HUES64 (cell line): ENCODE measurements at regions not wholly inside any gene's neighbourhood (a gene's known extent, or its start where the extent isn't known, plus 50 kb on each side); places are given as distances from the start of the nearest gene placed in this dataset.

Experiments
- H3K27ac ChIP-seq: 2 replicates; pipeline ENCODE4 v1.7.0; 2013; ENCODE audit warnings: low read depth, low read length, inconsistent platforms
- H3K27me3 ChIP-seq: 2 replicates; pipeline ENCODE4 v1.6.1; 2013; ENCODE audit warnings: mild to moderate bottlenecking, low read length; ENCODE audit not compliant: insufficient read depth
- H3K36me3 ChIP-seq: 2 replicates; pipeline ENCODE4 v1.6.1; 2013; ENCODE audit warnings: mild to moderate bottlenecking, low read length; ENCODE audit not compliant: insufficient read depth
- H3K4me1 ChIP-seq: 2 replicates; pipeline ENCODE4 v1.6.1; 2013; ENCODE audit warnings: mild to moderate bottlenecking, low read length, moderate library complexity; ENCODE audit not compliant: insufficient read depth
- H3K4me3 ChIP-seq: 2 replicates; pipeline ENCODE4 v1.5.1; 2013; ENCODE audit warnings: mild to moderate bottlenecking, low read length, moderate library complexity
- H3K9ac ChIP-seq: 2 replicates; pipeline ENCODE4 v1.6.1; 2013; ENCODE audit warnings: mild to moderate bottlenecking, low read depth, low read length
- H3K9me3 ChIP-seq: 2 replicates; pipeline ENCODE4 v1.6.1; 2013; ENCODE audit warnings: low read depth, low read length; ENCODE audit not compliant: insufficient read depth
- WGBS: fragments of 150-250, 120-280 bp; methylation state at CpG from one replicate; pipeline ENCODE4 v1.1.7; 2013; ENCODE audit warnings: missing lambda C conversion rate; 5-methylcytosine and 5-hydroxymethylcytosine counted together

- Histone ChIP-seq H3K27ac (no peak overlapping the region), H3K4me1 (no peaks in the 10 kb centered on the region), H3K9me3 (no peaks in the 10 kb centered on the region), H3K9ac (no peak overlapping the region), H3K4me3 (no peak overlapping the region), H3K36me3 (no peaks in the 10 kb centered on the region), H3K27me3 (no peaks in the 10 kb centered on the region)
- 64% methylated on average over 1 of the region's 1 CpG for whole genome bisulfite sequencing
Observed at GRCh38 chr6:156627524-156627923, 149.7 kb upstream of the ARID1B start.

- Histone ChIP-seq H3K4me1 (0 out of 2 replicates have a peak, but pooled peaks cover 3% of the 10 kb centered on the region), H3K27ac (no peak overlapping the region), H3K9ac (no peak overlapping the region), H3K9me3 (no peaks in the 10 kb centered on the region), H3K36me3 (no peaks in the 10 kb centered on the region), H3K4me3 (no peak overlapping the region), H3K27me3 (no peaks in the 10 kb centered on the region)
- WGBS: 65% methylated on average over 3 of the region's 3 CpGs
Observed at GRCh38 chr6:156622185-156622584, 155.0 kb upstream of the ARID1B start.

- H3K27ac ChIP-seq: no peak overlapping the region
- no peaks in the 10 kb centered on the region for H3K9me3 ChIP-seq
- no peaks in the 10 kb centered on the region for H3K36me3 ChIP-seq
- no peak overlapping the region for H3K9ac ChIP-seq
- H3K4me1 ChIP-seq: 0 out of 2 replicates have a peak, but pooled peaks cover 3% of the 10 kb centered on the region
- no peak overlapping the region for H3K4me3 ChIP-seq
- H3K27me3 ChIP-seq: no peaks in the 10 kb centered on the region
- 94% methylated on average over 4 of the region's 4 CpGs for WGBS
Observed at GRCh38 chr6:156620331-156620730, 156.8 kb upstream of the ARID1B start.

GRCh38 chr6:156618600-156619205 is 158.5 kb upstream of the ARID1B start:
- no peaks in the 10 kb centered on the region for H3K27me3 ChIP-seq
- no peak overlapping the region for H3K4me3 ChIP-seq
- WGBS: 86% methylated on average over 12 of the region's 12 CpGs

GRCh38 chr6:156617941-156618340 is 159.2 kb upstream of the ARID1B start:
- H3K9ac ChIP-seq: no peak overlapping the region

More at GRCh38 chr6:156618600-156619205, 158.5 kb upstream of the ARID1B start:
- Histone ChIP-seq H3K36me3 (no peaks in the 10 kb centered on the region), H3K4me1 (0 out of 2 replicates have a peak, but pooled peaks cover 3% of the 10 kb centered on the region), H3K27ac (no peak overlapping the region), H3K9ac (no peak overlapping the region), H3K9me3 (peaks cover 5% of the 10 kb centered on the region)

GRCh38 chr6:156617376-156617775 is 159.8 kb upstream of the ARID1B start:
- Histone ChIP-seq H3K27ac (no peak overlapping the region), H3K9me3 (peaks cover 18% of the 10 kb centered on the region), H3K27me3 (no peaks in the 10 kb centered on the region), H3K9ac (no peak overlapping the region), H3K4me3 (no peak overlapping the region), H3K4me1 (0 out of 2 replicates have a peak, but pooled peaks cover 3% of the 10 kb centered on the region), H3K36me3 (no peaks in the 10 kb centered on the region)
- 92% methylated on average over 8 of the region's 10 CpGs for WGBS

More at GRCh38 chr6:156617941-156618340, 159.2 kb upstream of the ARID1B start:
- no peak overlapping the region for H3K4me3 ChIP-seq
- H3K36me3 ChIP-seq: no peaks in the 10 kb centered on the region
- no peak overlapping the region for H3K27ac ChIP-seq
- WGBS: 92% methylated on average over 3 of the region's 3 CpGs
- peaks cover 13% of the 10 kb centered on the region for H3K9me3 ChIP-seq
- 0 out of 2 replicates have a peak, but pooled peaks cover 3% of the 10 kb centered on the region for H3K4me1 ChIP-seq
- no peaks in the 10 kb centered on the region for H3K27me3 ChIP-seq

- H3K4me1 ChIP-seq: 0 out of 2 replicates have a peak, but pooled peaks cover 3% of the 10 kb centered on the region
- no peaks in the 10 kb centered on the region for H3K27me3 ChIP-seq
- no peak overlapping the region for H3K4me3 ChIP-seq
- peaks cover 27% of the 10 kb centered on the region for H3K9me3 ChIP-seq
- no peak overlapping the region for H3K27ac ChIP-seq
- H3K9ac ChIP-seq: no peak overlapping the region
- WGBS: 90% methylated on average over 1 of the region's 1 CpG
- H3K36me3 ChIP-seq: no peaks in the 10 kb centered on the region
Observed at GRCh38 chr6:156616495-156616894, 160.7 kb upstream of the ARID1B start.

GRCh38 chr6:156613996-156614395 is 163.2 kb upstream of the ARID1B start:
- 91% methylated on average over 1 of the region's 1 CpG for WGBS
- Histone ChIP-seq H3K27ac (no peak overlapping the region), H3K9me3 (peaks cover 33% of the 10 kb centered on the region), H3K4me1 (0 out of 2 replicates have a peak, but pooled peaks cover 3% of the 10 kb centered on the region), H3K4me3 (no peak overlapping the region), H3K27me3 (no peaks in the 10 kb centered on the region), H3K9ac (no peak overlapping the region), H3K36me3 (no peaks in the 10 kb centered on the region)

- Histone ChIP-seq H3K4me1 (no peaks in the 10 kb centered on the region), H3K27me3 (no peaks in the 10 kb centered on the region), H3K36me3 (no peaks in the 10 kb centered on the region), H3K9ac (no peak overlapping the region), H3K27ac (no peak overlapping the region), H3K9me3 (peaks cover 33% of the 10 kb centered on the region), H3K4me3 (no peak overlapping the region)
Observed at GRCh38 chr6:156612361-156612760, 164.8 kb upstream of the ARID1B start.

- Histone ChIP-seq H3K27me3 (no peaks in the 10 kb centered on the region), H3K4me1 (peaks cover 6% of the 10 kb centered on the region; the same call in 1 of the 2 replicates), H3K27ac (no peak overlapping the region), H3K9me3 (peaks cover 13% of the 10 kb centered on the region), H3K4me3 (no peak overlapping the region), H3K9ac (no peak overlapping the region), H3K36me3 (no peaks in the 10 kb centered on the region; the same call in 1 of the 2 replicates)
- 95% methylated on average over 7 of the region's 7 CpGs for WGBS
Observed at GRCh38 chr6:156602066-156602385, 175.2 kb upstream of the ARID1B start.

- H3K4me1 ChIP-seq: peaks cover 6% of the 10 kb centered on the region; the same call in 1 of the 2 replicates
- H3K4me3 ChIP-seq: no peak overlapping the region
- H3K9ac ChIP-seq: no peak overlapping the region
- peaks cover 13% of the 10 kb centered on the region for H3K9me3 ChIP-seq
- 82% methylated on average over 17 of the region's 17 CpGs for WGBS
- H3K36me3 ChIP-seq: no peaks in the 10 kb centered on the region; the same call in 1 of the 2 replicates
- no peak overlapping the region for H3K27ac ChIP-seq
- H3K27me3 ChIP-seq: no peaks in the 10 kb centered on the region
Observed at GRCh38 chr6:156601152-156602065, 175.8 kb upstream of the ARID1B start.
